Peyer's patch (tissue), 4 donors: ENCODE measurements at regions not wholly inside any gene's neighbourhood (a gene's known extent, or its start where the extent isn't known, plus 50 kb on each side); places are given as distances from the start of the nearest gene placed in this dataset.
"Not testable (repeated sequence)": the region's sequence is repeated elsewhere in the genome, so short reads cannot be mapped to it uniquely, and the experiment has no call there.

Experiments used
- DNase-seq, 3 donors: peaks; one replicate each; pipeline ENCODE4 v3.0.0-alpha.2; 2017 to 2019
- H3K27ac ChIP-seq, 4 donors: fragments of 200-600 bp; sonication (generic); one replicate each; pipeline ENCODE4 v1.5.1; 2016 to 2019
- H3K27me3 ChIP-seq, 2 donors: fragments of 200-600 bp; sonication (generic); one replicate each; pipeline ENCODE4 v1.5.1; 2019
- H3K36me3 ChIP-seq, 3 donors: fragments of 200-600 bp; sonication (generic); one replicate each; pipeline ENCODE4 v1.5.1; 2016 to 2019
- H3K4me1 ChIP-seq, 4 donors: fragments of 200-600 bp; sonication (generic); one replicate each; pipeline ENCODE4 v1.5.1; 2016 to 2019
- H3K4me3 ChIP-seq, 4 donors: fragments of 200-600 bp; sonication (generic); 1 replicate in 3 of 4; 2 replicates in 1 of 4; pipeline ENCODE4 v1.5.1; 2016 to 2019; ENCODE audit warnings: mild to moderate bottlenecking in 1 of 4
- H3K9me3 ChIP-seq, 4 donors: fragments of 200-600 bp; sonication (generic); one replicate each; pipeline ENCODE4 v1.5.1; 2016 to 2019; ENCODE audit warnings: mild to moderate bottlenecking in 1 of 4
- CTCF ChIP-seq, 6 experiments: fragments of 450-650 bp in 4 of 6; fragments of 200-600 bp in 2 of 6; sonication (generic) in 1 of 6; IDR thresholded peaks; one replicate each; pipeline ENCODE4 v1.5.1; 2017 to 2019; ENCODE audit warnings: antibody characterized with exemption in 6 of 6, mild to moderate bottlenecking in 3 of 6, moderate library complexity in 1 of 6
- POLR2A ChIP-seq, 2 donors: fragments of 450-650 bp; IDR thresholded peaks; one replicate each; pipeline ENCODE4 v1.5.1; 2017; ENCODE audit warnings: antibody characterized with exemption in 2 of 2, mild to moderate bottlenecking in 2 of 2, moderate library complexity in 2 of 2

DNA sequence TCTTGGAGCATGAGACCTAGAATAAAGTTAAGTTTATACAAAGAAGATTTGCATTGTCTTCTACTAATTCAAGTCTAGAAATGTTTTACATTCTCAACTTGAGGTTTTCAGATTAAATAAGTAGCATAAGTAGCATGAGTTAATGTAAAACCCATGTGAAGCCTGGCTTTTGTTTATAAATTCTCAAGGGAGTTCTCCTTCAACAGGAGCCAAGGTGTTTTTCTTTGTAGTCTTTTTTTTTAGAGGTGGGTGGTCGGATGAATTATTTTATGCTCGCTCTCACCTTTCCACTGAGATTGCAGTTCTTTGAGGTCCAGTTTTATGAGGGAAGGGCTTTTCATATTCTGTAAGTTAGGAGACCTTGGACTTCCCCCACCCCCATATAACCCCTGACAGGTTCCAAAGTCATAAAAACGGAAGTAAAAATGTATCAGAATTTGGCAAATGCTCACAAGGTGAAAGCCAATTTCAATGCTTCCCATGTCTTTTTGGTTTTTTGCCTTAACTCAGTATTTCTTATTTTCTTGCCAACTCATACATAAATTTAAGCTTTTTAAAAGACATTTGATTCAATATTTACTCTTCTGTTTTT is 244.3 kb upstream of the ASCC3 start:
- H3K4me3 ChIP-seq = no peak overlapping the region
- no peaks in the 10 kb centered on the region for H3K27me3 ChIP-seq
- no peak for TF ChIP-seq CTCF (IDR thresholded peaks at IDR 0.05)
- no peak for TF ChIP-seq POLR2A (IDR thresholded peaks at IDR 0.05)
- no peak overlapping the region for H3K27ac ChIP-seq
- no peaks in the 10 kb centered on the region for H3K36me3 ChIP-seq
- no peak for DNase-seq
- H3K4me1 ChIP-seq = no peaks in the 10 kb centered on the region
- no peaks in the 10 kb centered on the region for H3K9me3 ChIP-seq

DNA sequence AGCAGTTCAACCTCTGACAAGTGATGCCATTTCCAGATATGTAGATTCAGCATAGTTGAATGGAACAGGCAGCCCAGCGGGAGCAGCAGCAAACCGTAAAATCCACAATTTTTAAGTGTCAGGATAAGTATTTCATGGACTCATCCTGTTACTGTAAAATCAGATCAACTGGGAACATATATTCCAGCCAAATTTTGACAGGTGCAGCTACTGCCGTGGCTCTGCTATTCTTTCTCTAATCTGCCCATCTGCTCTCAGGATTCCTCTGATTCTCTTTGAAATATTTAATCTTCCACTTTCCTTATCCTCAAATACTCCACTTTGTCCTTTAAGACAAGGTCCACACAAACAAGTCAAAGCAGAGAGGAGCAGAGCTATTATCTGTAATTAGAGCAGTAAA is 245.4 kb upstream of the ASCC3 start:
- Histone ChIP-seq H3K27ac (no peak overlapping the region), H3K9me3 (no peaks in the 10 kb centered on the region), H3K4me3 (no peak overlapping the region), H3K27me3 (no peaks in the 10 kb centered on the region), H3K36me3 (no peaks in the 10 kb centered on the region), H3K4me1 (no peaks in the 10 kb centered on the region)
- DNase-seq = no peak
- TF ChIP-seq CTCF (IDR thresholded peaks at IDR 0.05) (no peak), POLR2A (IDR thresholded peaks at IDR 0.05) (no peak)

GRCh38 chr6:101129851-101130250 is 248.7 kb upstream of the ASCC3 start:
- Histone ChIP-seq H3K36me3 (no peaks in the 10 kb centered on the region), H3K4me1 (no peaks in the 10 kb centered on the region)

DNA sequence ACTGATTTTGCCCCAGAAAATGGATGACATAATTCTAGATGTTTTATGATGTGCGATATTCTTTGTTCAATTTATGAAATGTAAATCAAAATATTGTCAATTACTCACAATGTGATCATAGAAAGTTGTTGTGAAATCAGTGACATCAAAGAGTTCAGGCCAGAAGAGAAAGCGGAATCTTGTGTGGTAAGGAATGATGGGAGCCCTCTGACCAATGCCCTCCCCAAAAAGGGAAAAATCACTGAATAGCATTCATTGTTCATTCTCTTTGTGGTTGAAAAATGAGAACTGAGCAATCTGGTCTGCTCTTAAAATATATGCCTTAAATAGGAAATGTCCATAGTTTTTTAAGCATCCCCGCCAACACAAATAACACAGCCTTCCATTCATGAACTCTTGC is 247.1 kb upstream of the GRIK2 start:
- Histone ChIP-seq H3K9me3 (no peaks in the 10 kb centered on the region), H3K4me1 (no peaks in the 10 kb centered on the region), H3K36me3 (no peaks in the 10 kb centered on the region), H3K27ac (no peak overlapping the region), H3K4me3 (no peak overlapping the region), H3K27me3 (no peaks in the 10 kb centered on the region)
- no peak for DNase-seq
- TF ChIP-seq CTCF (IDR thresholded peaks at IDR 0.05) = no peak
- TF ChIP-seq POLR2A (IDR thresholded peaks at IDR 0.05) = no peak

More at GRCh38 chr6:101129851-101130250, 248.7 kb upstream of the ASCC3 start:
- TF ChIP-seq POLR2A (IDR thresholded peaks at IDR 0.05) (no peak), CTCF (IDR thresholded peaks at IDR 0.05) (no peak)
- no peak for DNase-seq
- Histone ChIP-seq H3K4me3 (no peak overlapping the region), H3K9me3 (no peaks in the 10 kb centered on the region), H3K27ac (no peak overlapping the region), H3K27me3 (no peaks in the 10 kb centered on the region)

- no peaks in the 10 kb centered on the region for H3K4me1 ChIP-seq
- no peak overlapping the region for H3K4me3 ChIP-seq
- H3K9me3 ChIP-seq = no peaks in the 10 kb centered on the region
- TF ChIP-seq POLR2A (IDR thresholded peaks at IDR 0.05) = no peak
- no peak for TF ChIP-seq CTCF (IDR thresholded peaks at IDR 0.05)
- no peak overlapping the region for H3K27ac ChIP-seq
- H3K27me3 ChIP-seq = no peaks in the 10 kb centered on the region
- DNase-seq = no peak
- H3K36me3 ChIP-seq = no peaks in the 10 kb centered on the region
Observed at GRCh38 chr6:101150226-101150625, 243.3 kb upstream of the GRIK2 start.

GRCh38 chr6:101157638-101158037 is 235.9 kb upstream of the GRIK2 start:
- not testable (repeated sequence) for DNase-seq, H3K27ac ChIP-seq

More at GRCh38 chr6:101157638-101158037, 235.9 kb upstream of the GRIK2 start:
- not testable (repeated sequence) for H3K4me3 ChIP-seq, H3K36me3 ChIP-seq, H3K27me3 ChIP-seq, H3K4me1 ChIP-seq, H3K9me3 ChIP-seq
